Muscle of leg (tissue), 3 donors: ENCODE measurements at regions not wholly inside any gene's neighbourhood (a gene's known extent, or its start where the extent isn't known, plus 50 kb on each side); places are given as distances from the start of the nearest gene placed in this dataset.

ENCODE experiments used
- DNase-seq: peaks from one replicate; pipeline ENCODE4 v3.0.0; 2013
- H3K27ac ChIP-seq: one replicate; pipeline ENCODE4 v1.5.1; 2013; ENCODE audit warnings: mild to moderate bottlenecking, low read length, control low read depth
- H3K27me3 ChIP-seq: one replicate; pipeline ENCODE4 v1.6.1; 2013; ENCODE audit warnings: low read length; ENCODE audit not compliant: control insufficient read depth, insufficient read depth
- H3K36me3 ChIP-seq: one replicate; pipeline ENCODE4 v1.6.1; 2013; ENCODE audit warnings: low read length; ENCODE audit not compliant: control insufficient read depth, insufficient read depth
- H3K4me1 ChIP-seq: one replicate; pipeline ENCODE4 v1.6.1; 2013; ENCODE audit warnings: low read length; ENCODE audit not compliant: control insufficient read depth, insufficient read depth
- H3K4me3 ChIP-seq: one replicate; pipeline ENCODE4 v1.5.1; 2013; ENCODE audit warnings: low read length, control low read depth
- H3K9me3 ChIP-seq: replicated peaks from 2 replicates; pipeline ENCODE4 v1.6.1; 2013; ENCODE audit warnings: low read depth, low read length; ENCODE audit not compliant: control insufficient read depth
- WGBS: methylation state at CpG from one replicate; pipeline ENCODE4 v1.1.5; 2013; ENCODE audit warnings: missing lambda C conversion rate; ENCODE audit not compliant: insufficient coverage; 5-methylcytosine and 5-hydroxymethylcytosine counted together

GRCh38 chr6:40685862-40686261 lies 98.7 kb upstream of the LRFN2 start:
- H3K36me3 ChIP-seq: no peaks in the 10 kb centered on the region
- H3K27me3 ChIP-seq: no peaks in the 10 kb centered on the region
- no peak overlapping the region for H3K4me3 ChIP-seq
- no peak for DNase-seq
- no CpG with 5 or more reads among the region's 6 CpGs for WGBS
- peaks cover 6% of the 10 kb centered on the region for H3K9me3 ChIP-seq
- H3K4me1 ChIP-seq: no peaks in the 10 kb centered on the region
- H3K27ac ChIP-seq: no peak overlapping the region

GRCh38 chr6:40681622-40682021 lies 94.5 kb upstream of the LRFN2 start:
- H3K36me3 ChIP-seq: no peaks in the 10 kb centered on the region
- peaks cover 3% of the 10 kb centered on the region for H3K27me3 ChIP-seq
- DNase-seq: no peak
- H3K4me3 ChIP-seq: no peak overlapping the region
- H3K4me1 ChIP-seq: no peaks in the 10 kb centered on the region
- H3K27ac ChIP-seq: no peak overlapping the region
- WGBS: no CpG with 5 or more reads among the region's 3 CpGs
- peaks cover 13% of the 10 kb centered on the region for H3K9me3 ChIP-seq

DNA sequence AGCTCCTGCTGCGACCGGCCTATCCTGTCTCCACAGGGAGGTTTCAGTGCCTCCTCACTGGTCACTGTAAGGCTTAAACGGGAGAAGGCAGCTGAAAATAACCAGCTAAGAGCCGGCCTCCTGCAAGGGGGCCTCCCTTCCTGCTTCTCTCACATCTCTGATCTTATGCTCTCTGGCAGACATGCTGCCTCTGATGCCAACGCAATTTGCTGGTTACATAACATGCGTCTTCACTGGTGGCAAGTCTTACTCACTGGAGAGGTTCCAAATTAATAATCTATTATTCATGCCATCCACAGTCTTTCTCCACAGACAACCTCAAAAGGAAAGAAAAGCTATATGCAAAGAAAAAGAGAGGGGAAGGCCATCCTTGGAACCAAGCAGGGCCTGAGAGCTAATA lies 91.8 kb upstream of the LRFN2 start:
- H3K9me3 ChIP-seq: peaks cover 7% of the 10 kb centered on the region
- no peaks in the 10 kb centered on the region for H3K36me3 ChIP-seq
- WGBS: 83% methylated on average over 6 of the region's 6 CpGs
- no peak for DNase-seq
- peaks cover 3% of the 10 kb centered on the region for H3K27me3 ChIP-seq
- no peak overlapping the region for H3K4me3 ChIP-seq
- no peaks in the 10 kb centered on the region for H3K4me1 ChIP-seq
- no peak overlapping the region for H3K27ac ChIP-seq

DNA sequence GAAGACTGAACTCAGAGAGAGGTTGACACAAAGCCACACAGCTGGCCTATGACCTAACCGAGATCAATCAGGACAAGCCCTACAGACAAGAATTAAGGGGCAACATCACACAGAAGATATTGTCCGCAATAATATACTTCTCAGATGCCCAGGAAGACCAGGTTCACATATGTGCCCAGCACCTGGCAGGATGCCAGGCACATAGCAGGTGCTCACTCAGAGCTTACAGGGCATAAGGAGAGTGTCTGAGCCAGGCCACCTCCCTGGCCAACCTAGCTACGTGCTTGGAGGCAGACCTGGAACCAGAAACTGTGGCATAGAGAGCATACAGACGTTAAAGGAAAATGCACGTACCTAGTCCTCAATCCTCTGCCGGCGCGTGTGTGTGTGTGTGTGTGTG lies 87.0 kb upstream of the LRFN2 start:
- Histone ChIP-seq H3K36me3 (no peaks in the 10 kb centered on the region), H3K4me3 (no peak overlapping the region), H3K27me3 (no peaks in the 10 kb centered on the region), H3K27ac (no peak overlapping the region), H3K9me3 (peaks cover 7% of the 10 kb centered on the region), H3K4me1 (no peaks in the 10 kb centered on the region)
- no peak for DNase-seq
- WGBS: 87% methylated on average over 7 of the region's 8 CpGs

GRCh38 chr6:40672087-40672486 lies 84.9 kb upstream of the LRFN2 start:
- 49% methylated on average over 3 of the region's 5 CpGs for WGBS
- Histone ChIP-seq H3K27me3 (no peaks in the 10 kb centered on the region), H3K4me3 (no peak overlapping the region), H3K36me3 (no peaks in the 10 kb centered on the region), H3K4me1 (no peaks in the 10 kb centered on the region), H3K9me3 (no peaks in the 10 kb centered on the region), H3K27ac (no peak overlapping the region)
- no peak for DNase-seq

DNA sequence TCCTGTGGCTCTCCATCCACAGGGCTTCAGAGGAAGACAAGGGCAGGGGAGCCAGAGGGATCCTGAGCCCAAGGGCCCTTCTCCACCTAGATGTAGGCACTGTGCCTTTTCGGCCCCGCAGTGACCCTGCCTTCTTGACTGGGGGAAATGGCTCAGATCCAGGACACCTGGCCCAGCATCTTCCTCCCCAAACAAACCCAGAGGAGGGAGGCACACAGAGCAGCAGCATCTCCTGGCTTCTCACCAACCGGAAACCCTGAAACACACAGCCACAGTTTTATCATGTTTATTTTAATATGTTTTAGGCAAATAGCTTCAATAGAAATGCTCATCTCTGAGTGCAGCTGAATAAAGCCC lies 84.5 kb upstream of the LRFN2 start:
- H3K27ac ChIP-seq: no peak overlapping the region
- H3K4me1 ChIP-seq: no peaks in the 10 kb centered on the region
- H3K27me3 ChIP-seq: no peaks in the 10 kb centered on the region
- H3K4me3 ChIP-seq: no peak overlapping the region
- DNase-seq: no peak
- no peaks in the 10 kb centered on the region for H3K9me3 ChIP-seq
- WGBS: 40% methylated on average over 1 of the region's 3 CpGs
- H3K36me3 ChIP-seq: no peaks in the 10 kb centered on the region

DNA sequence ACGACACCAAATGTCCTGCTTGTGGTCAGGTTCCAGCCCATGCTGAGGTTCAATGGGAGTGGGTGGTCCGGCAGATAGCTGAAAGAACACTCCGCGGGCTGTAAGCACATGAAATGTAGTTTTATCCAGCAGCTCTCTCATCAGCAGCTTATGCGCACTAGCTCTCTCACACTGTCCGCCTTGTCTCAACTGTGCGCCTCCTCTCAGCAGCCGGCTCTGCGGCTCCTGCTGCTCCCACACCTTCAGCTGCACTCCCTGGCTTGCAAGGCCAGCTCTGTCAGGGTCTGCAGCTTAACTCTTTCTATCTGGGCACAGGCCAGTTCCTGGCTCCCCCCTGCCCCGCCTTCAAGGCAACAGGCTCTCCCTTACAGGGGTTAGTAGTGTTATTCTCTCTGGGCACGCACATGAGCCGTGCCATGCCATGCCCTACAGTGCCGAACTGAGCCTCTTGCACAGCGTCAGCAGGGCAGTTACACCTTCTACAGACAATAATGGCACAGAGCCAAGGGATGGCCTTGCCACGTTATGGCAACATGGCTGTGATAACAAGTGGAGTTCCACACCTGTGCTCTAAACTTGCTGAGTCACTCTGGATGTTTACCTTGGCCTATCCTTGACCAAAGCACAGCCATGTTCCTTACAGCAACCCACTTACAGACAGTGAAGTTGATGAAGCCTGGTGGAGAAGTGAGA lies 84.0 kb upstream of the LRFN2 start:
- Histone ChIP-seq H3K4me1 (no peaks in the 10 kb centered on the region), H3K27ac (no peak overlapping the region), H3K9me3 (no peaks in the 10 kb centered on the region), H3K4me3 (no peak overlapping the region), H3K27me3 (no peaks in the 10 kb centered on the region), H3K36me3 (no peaks in the 10 kb centered on the region)
- 72% methylated on average over 14 of the region's 15 CpGs for WGBS
- DNase-seq: no peak

GRCh38 chr6:40669343-40669742 lies 82.2 kb upstream of the LRFN2 start:
- WGBS: no CpG with 5 or more reads among the region's 3 CpGs
- H3K4me1 ChIP-seq: no peaks in the 10 kb centered on the region
- peaks cover 12% of the 10 kb centered on the region for H3K9me3 ChIP-seq
- H3K27me3 ChIP-seq: no peaks in the 10 kb centered on the region
- H3K27ac ChIP-seq: no peak overlapping the region
- H3K4me3 ChIP-seq: no peak overlapping the region
- no peaks in the 10 kb centered on the region for H3K36me3 ChIP-seq
- DNase-seq: no peak

DNA sequence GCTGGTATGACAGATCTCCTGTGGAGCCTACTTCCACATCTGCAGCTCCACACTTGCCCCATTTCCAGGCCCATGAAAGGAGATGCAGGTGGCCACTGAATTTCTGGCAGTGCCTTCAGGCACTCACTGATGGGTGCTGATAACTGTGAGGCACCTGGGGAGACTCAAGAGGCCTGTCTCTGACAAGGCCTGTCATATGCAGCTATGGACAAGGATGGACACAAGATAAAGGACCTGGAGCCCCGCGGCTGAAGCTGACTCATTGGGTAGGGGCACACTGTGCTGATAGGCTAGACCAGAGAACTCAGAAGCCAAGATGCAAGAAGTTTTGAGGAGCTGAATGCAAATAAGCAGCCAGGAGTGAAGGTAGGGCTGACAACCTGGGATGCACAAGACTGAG lies 81.0 kb upstream of the LRFN2 start:
- no peak for DNase-seq
- no peaks in the 10 kb centered on the region for H3K36me3 ChIP-seq
- WGBS: 91% methylated on average over 2 of the region's 2 CpGs
- no peaks in the 10 kb centered on the region for H3K4me1 ChIP-seq
- no peak overlapping the region for H3K27ac ChIP-seq
- H3K27me3 ChIP-seq: no peaks in the 10 kb centered on the region
- H3K9me3 ChIP-seq: peaks cover 18% of the 10 kb centered on the region
- H3K4me3 ChIP-seq: no peak overlapping the region

- Histone ChIP-seq H3K27ac (no peak overlapping the region), H3K27me3 (no peaks in the 10 kb centered on the region), H3K36me3 (no peaks in the 10 kb centered on the region), H3K4me1 (no peaks in the 10 kb centered on the region), H3K9me3 (peaks cover 18% of the 10 kb centered on the region), H3K4me3 (no peak overlapping the region)
- DNase-seq: no peak
- 59% methylated on average over 4 of the region's 4 CpGs for WGBS
Measured at GRCh38 chr6:40666530-40666929, 79.4 kb upstream of the LRFN2 start.

GRCh38 chr6:40661726-40662125 lies 74.6 kb upstream of the LRFN2 start:
- no peak overlapping the region for H3K27ac ChIP-seq
- no peak for DNase-seq
- H3K9me3 ChIP-seq: peaks cover 18% of the 10 kb centered on the region
- H3K36me3 ChIP-seq: no peaks in the 10 kb centered on the region
- H3K4me1 ChIP-seq: no peaks in the 10 kb centered on the region
- WGBS: no CpG with 5 or more reads among the region's 2 CpGs
- no peaks in the 10 kb centered on the region for H3K27me3 ChIP-seq
- H3K4me3 ChIP-seq: no peak overlapping the region
